IMR-90 (cell line): ENCODE measurements at regions not wholly inside any gene's neighbourhood (a gene's known extent, or its start where the extent isn't known, plus 50 kb on each side); places are given as distances from the start of the nearest gene placed in this dataset.

Source experiments
- ATAC-seq: fragments of 200-7000 bp; cut with Tn5 transposase; 2 replicates; pipeline ENCODE4 v1.9.1; 2020; ENCODE audit warnings: low read depth, mild to moderate bottlenecking, moderate library complexity
- BruUV-seq: library from RNA; stranded (reverse); fragments of 400-500 nt; replicated peaks from 2 replicates; lab custom pipeline; 2021; lab: Mats Ljungman, UMichigan
- CTCF ChIA-PET: fragments of 300-600 bp; formaldehyde crosslinking; extraction: SDS; loops from one replicate; lab custom pipeline; 2021; ENCODE audit warnings: antibody characterized with exemption; lab: Yijun Ruan, JAX
- POLR2A ChIA-PET: fragments of 300-600 bp; sonication (Branson Sonifier 250); formaldehyde crosslinking; loops from one replicate; lab custom pipeline; 2022; ENCODE audit warnings: antibody characterized with exemption; ENCODE audit not compliant: unreplicated experiment; lab: Charles Lee
- DNase-seq: peaks from one replicate; pipeline ENCODE4 v3.0.0; 2013
- H2AFZ ChIP-seq: replicated peaks from 2 replicates; pipeline ENCODE3; 2013; ENCODE audit warnings: low read length, mild to moderate bottlenecking; ENCODE audit not compliant: poor library complexity
- H2AK5ac ChIP-seq: 2 replicates; pipeline ENCODE4 v1.6.1; 2013; ENCODE audit warnings: low read depth, low read length, inconsistent platforms
- H2AK9ac ChIP-seq: replicated peaks from 2 replicates; pipeline ENCODE3; 2013; ENCODE audit warnings: mild to moderate bottlenecking, low read depth, low read length, moderate library complexity; ENCODE audit not compliant: poor library complexity
- H2BK120ac ChIP-seq: 2 replicates; pipeline ENCODE4 v1.6.1; 2013; ENCODE audit warnings: low read depth, low read length, inconsistent platforms
- H2BK15ac ChIP-seq: 3 replicates; pipeline ENCODE4 v1.6.1; 2013; ENCODE audit warnings: low read depth, low read length, inconsistent platforms
- H2BK20ac ChIP-seq: 2 replicates; pipeline ENCODE4 v1.6.1; 2013; ENCODE audit warnings: low read depth, mild to moderate bottlenecking, inconsistent platforms, low read length, moderate library complexity
- H2BK5ac ChIP-seq: 2 replicates; pipeline ENCODE4 v1.6.1; 2013; ENCODE audit warnings: mild to moderate bottlenecking, low read depth, low read length, inconsistent platforms; ENCODE audit not compliant: poor library complexity, severe bottlenecking
- H3K14ac ChIP-seq: replicated peaks from 2 replicates; pipeline ENCODE4 v1.6.1; 2013; ENCODE audit warnings: low read depth, low read length, inconsistent platforms
- H3K18ac ChIP-seq: 2 replicates; pipeline ENCODE4 v1.6.1; 2013; ENCODE audit warnings: low read depth, low read length, control low read depth
- H3K23ac ChIP-seq: 2 replicates; pipeline ENCODE4 v1.6.1; 2013; ENCODE audit warnings: low read depth, low read length, inconsistent platforms
- H3K27ac ChIP-seq: 2 replicates; pipeline ENCODE4 v1.5.1; 2013; ENCODE audit warnings: mild to moderate bottlenecking, control low read depth, low read length; ENCODE audit not compliant: insufficient read depth
- H3K27me3 ChIP-seq: 2 replicates; pipeline ENCODE4 v1.6.1; 2013; ENCODE audit warnings: low read length; ENCODE audit not compliant: control insufficient read depth, insufficient read depth
- H3K36me3 ChIP-seq: 2 replicates; pipeline ENCODE4 v1.6.1; 2013; ENCODE audit warnings: low read length, mixed read lengths; ENCODE audit not compliant: control insufficient read depth, insufficient read depth
- H3K4ac ChIP-seq: 2 replicates; pipeline ENCODE4 v1.6.1; 2013; ENCODE audit warnings: low read depth, low read length, inconsistent platforms
- H3K4me1 ChIP-seq: 2 replicates; pipeline ENCODE4 v1.6.1; 2013; ENCODE audit warnings: low read length, mixed read lengths; ENCODE audit not compliant: control insufficient read depth, insufficient read depth
- H3K4me2 ChIP-seq: 2 replicates; pipeline ENCODE4 v1.6.1; 2013; ENCODE audit warnings: low read depth, mild to moderate bottlenecking, control low read depth, low read length, moderate library complexity
- H3K4me3 ChIP-seq: 2 replicates; pipeline ENCODE4 v1.5.1; 2013; ENCODE audit warnings: low read depth, mild to moderate bottlenecking, control low read depth, low read length, moderate library complexity; ENCODE audit not compliant: insufficient read depth
- H3K56ac ChIP-seq: 2 replicates; pipeline ENCODE4 v1.6.1; 2013; ENCODE audit warnings: low read length, inconsistent platforms; ENCODE audit not compliant: insufficient read depth; ENCODE audit errors: extremely low read depth
- H3K79me1 ChIP-seq, 2 experiments: 2 replicates each; pipeline ENCODE4 v1.6.1; 2013; ENCODE audit warnings: low read length in 2 of 2, inconsistent platforms in 1 of 2, low read depth in 1 of 2
- H3K9ac ChIP-seq: 2 replicates; pipeline ENCODE4 v1.6.1; 2013; ENCODE audit warnings: low read depth, low read length, control low read depth
- H3K9me1 ChIP-seq: 2 replicates; pipeline ENCODE4 v1.6.1; 2013; ENCODE audit warnings: low read length, inconsistent platforms; ENCODE audit not compliant: insufficient read depth
- H3K9me3 ChIP-seq: 2 replicates; pipeline ENCODE4 v1.6.1; 2013; ENCODE audit warnings: low read length; ENCODE audit not compliant: control insufficient read depth, insufficient read depth
- H4K20me1 ChIP-seq: 2 replicates; pipeline ENCODE4 v1.6.1; 2013; ENCODE audit warnings: low read length, inconsistent platforms; ENCODE audit not compliant: insufficient read depth
- H4K5ac ChIP-seq: 2 replicates; pipeline ENCODE4 v1.6.1; 2013; ENCODE audit warnings: mild to moderate bottlenecking, low read depth, low read length, control low read depth
- H4K8ac ChIP-seq, 2 experiments: 2 replicates each; pipeline ENCODE4 v1.6.1; 2013; ENCODE audit warnings: low read depth in 2 of 2, low read length in 2 of 2, control low read depth in 1 of 2, inconsistent platforms in 1 of 2
- H4K91ac ChIP-seq: 2 replicates; pipeline ENCODE4 v1.6.1; 2013; ENCODE audit warnings: low read depth, low read length, inconsistent platforms; ENCODE audit not compliant: insufficient read depth
- BHLHE40 ChIP-seq: fragments of 150-350 bp; IDR thresholded peaks from 2 replicates; pipeline ENCODE4 v1.6.1; 2016; ENCODE audit warnings: mild to moderate bottlenecking, low read depth, low read length
- CEBPB ChIP-seq: IDR thresholded peaks from 2 replicates; pipeline ENCODE4 v1.6.1; 2012; ENCODE audit warnings: low read depth, low read length, improper control_type of control experiment
- CHD1 ChIP-seq: IDR thresholded peaks from 2 replicates; pipeline ENCODE4 v1.6.1; 2012; ENCODE audit warnings: low read depth, low read length, improper control_type of control experiment
- FOS ChIP-seq: fragments of 150-350 bp; IDR thresholded peaks from 2 replicates; pipeline ENCODE4 v1.6.1; 2016; ENCODE audit warnings: low read depth, low read length
- MAFK ChIP-seq: IDR thresholded peaks from 2 replicates; pipeline ENCODE4 v1.6.1; 2012; ENCODE audit warnings: low read depth, low read length, improper control_type of control experiment
- MAZ ChIP-seq: IDR thresholded peaks from 2 replicates; pipeline ENCODE4 v1.6.1; 2012; ENCODE audit warnings: low read depth, mild to moderate bottlenecking, low read length, improper control_type of control experiment, moderate library complexity, borderline replicate concordance
- MXI1 ChIP-seq: IDR thresholded peaks from 2 replicates; pipeline ENCODE4 v1.6.1; 2012; ENCODE audit warnings: low read depth, mild to moderate bottlenecking, low read length, moderate library complexity, borderline replicate concordance
- NFE2L2 ChIP-seq: fragments of 150-350 bp; IDR thresholded peaks from 2 replicates; pipeline ENCODE4 v1.6.1; 2016; ENCODE audit warnings: low read depth, mild to moderate bottlenecking, low read length
- POLR2A ChIP-seq: IDR thresholded peaks from 2 replicates; pipeline ENCODE4 v1.6.1; 2012; ENCODE audit warnings: mild to moderate bottlenecking, low read depth, low read length
- RAD21 ChIP-seq: IDR thresholded peaks from 2 replicates; pipeline ENCODE4 v1.6.1; 2012; ENCODE audit warnings: low read length, improper control_type of control experiment
- RCOR1 ChIP-seq: IDR thresholded peaks from 2 replicates; pipeline ENCODE4 v1.6.1; 2012; ENCODE audit warnings: mild to moderate bottlenecking, low read length, improper control_type of control experiment; ENCODE audit not compliant: insufficient replicate concordance
- RFX5 ChIP-seq: IDR thresholded peaks from 2 replicates; pipeline ENCODE4 v1.8.0; 2012; ENCODE audit warnings: low read depth, mild to moderate bottlenecking, low read length, moderate library complexity
- SMC3 ChIP-seq: fragments of 150-350 bp; IDR thresholded peaks from 2 replicates; pipeline ENCODE4 v1.6.1; 2016; ENCODE audit warnings: low read depth, mild to moderate bottlenecking, antibody characterized with exemption, low read length, moderate library complexity
- WGBS, 2 experiments: methylation state at CpG; one replicate each; pipeline versions ENCODE4 v1.1.5 to v1.1.7; 2013; ENCODE audit warnings: missing lambda C conversion rate in 2 of 2; ENCODE audit not compliant: insufficient read length in 1 of 2; ENCODE audit errors: extremely low coverage in 2 of 2; 5-methylcytosine and 5-hydroxymethylcytosine counted together
- dilution Hi-C: fragments of 300-500 bp; cut with HindIII; formaldehyde crosslinking; loops from one replicate; pipeline ENCODE4 v1.14.3; 2018; ENCODE audit warnings: low sequenced_read_pairs; ENCODE audit not compliant: unreplicated experiment
- in situ Hi-C: fragments of 300-500 bp; cut with MboI; formaldehyde crosslinking; loops from 3 replicates; pipeline ENCODE4 v1.14.3; 2019; ENCODE audit warnings: low sequenced_read_pairs, inconsistent platforms, mixed read lengths
- intact Hi-C: fragments of 100-400 bp; cut with micrococcal nuclease; formaldehyde crosslinking; loops from 2 replicates; pipeline ENCODE4 v1.10.0; 2022
- TF ChIP-seq, protein P1 (sequence below): fragments of 150-350 bp; IDR thresholded peaks from 2 replicates; pipeline ENCODE4 v1.6.1; 2016; ENCODE audit warnings: low read depth, mild to moderate bottlenecking, low read length, moderate library complexity, borderline replicate concordance
- TF ChIP-seq, protein P2 (sequence below): conservative IDR thresholded peaks from 2 replicates; pipeline ENCODE4 v1.5.1; 2012; ENCODE audit warnings: mild to moderate bottlenecking, low read depth, low read length, improper control_type of control experiment
- TF ChIP-seq, protein P3 (sequence below): fragments of 150-350 bp; IDR thresholded peaks from 2 replicates; pipeline ENCODE4 v1.6.1; 2017; ENCODE audit warnings: mild to moderate bottlenecking, antibody characterized with exemption, low read length, low read depth

DNA sequence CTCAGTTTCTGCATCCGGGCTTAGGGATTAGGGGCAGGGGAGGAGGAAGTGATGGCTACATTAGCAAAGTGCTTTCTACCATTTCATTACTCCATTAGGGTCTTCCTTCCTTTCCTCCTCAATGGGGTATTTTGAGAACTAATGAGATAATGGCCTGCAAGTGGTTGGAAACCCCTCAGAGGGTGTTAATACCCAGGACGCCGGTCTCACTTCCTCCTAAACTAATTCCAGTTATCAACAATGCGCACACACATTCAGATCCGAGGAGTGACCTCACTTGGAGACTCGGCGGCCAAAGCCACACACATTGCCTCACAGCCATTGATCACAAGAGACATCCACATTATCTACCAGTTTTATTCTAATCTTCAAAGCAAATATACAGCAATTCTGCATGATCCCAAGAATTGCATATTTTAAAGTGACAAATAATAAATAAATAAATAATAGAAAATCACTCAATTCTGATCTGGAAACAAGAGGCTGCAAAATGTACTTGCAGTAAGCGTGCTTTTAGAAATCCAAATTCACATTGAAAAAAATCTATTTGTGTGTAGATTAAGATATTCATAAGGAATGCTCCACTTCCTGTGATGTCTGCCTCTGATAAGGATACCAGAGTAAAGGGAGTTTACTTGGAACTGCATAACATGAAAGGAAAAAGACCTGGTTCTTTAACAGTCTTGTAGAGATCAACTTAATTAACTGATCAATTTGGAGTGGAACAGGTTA, 329.1 kb downstream of the FBXW7 start:
- in situ Hi-C loops (no loop called here), intact Hi-C loops (no loop called here), dilution Hi-C loops (no loop called here)
- no peak overlapping the region for H2BK5ac ChIP-seq
- CTCF ChIA-PET: no interaction called here
- H3K9ac ChIP-seq: no peak overlapping the region
- no peaks in the 10 kb centered on the region for H3K36me3 ChIP-seq
- DNase-seq (no peak), ATAC-seq (no peak)
- no peak overlapping the region for H3K4me3 ChIP-seq
- BruUV-seq: no TSS peak
- H3K23ac ChIP-seq: no peak overlapping the region
- H3K18ac ChIP-seq: no peak overlapping the region
- no peak overlapping the region for H3K56ac ChIP-seq
- no peaks in the 10 kb centered on the region for H3K9me1 ChIP-seq
- TF ChIP-seq RCOR1 (no peak), FOS (no peak), MAZ (no peak), CEBPB (no peak), SMC3 (no peak), MXI1 (no peak), MAFK (no peak), POLR2A (no peak), CHD1 (no peak), BHLHE40 (no peak), NFE2L2 (no peak), RAD21 (no peak), RFX5 (no peak)
- TF ChIP-seq, protein P1, sequence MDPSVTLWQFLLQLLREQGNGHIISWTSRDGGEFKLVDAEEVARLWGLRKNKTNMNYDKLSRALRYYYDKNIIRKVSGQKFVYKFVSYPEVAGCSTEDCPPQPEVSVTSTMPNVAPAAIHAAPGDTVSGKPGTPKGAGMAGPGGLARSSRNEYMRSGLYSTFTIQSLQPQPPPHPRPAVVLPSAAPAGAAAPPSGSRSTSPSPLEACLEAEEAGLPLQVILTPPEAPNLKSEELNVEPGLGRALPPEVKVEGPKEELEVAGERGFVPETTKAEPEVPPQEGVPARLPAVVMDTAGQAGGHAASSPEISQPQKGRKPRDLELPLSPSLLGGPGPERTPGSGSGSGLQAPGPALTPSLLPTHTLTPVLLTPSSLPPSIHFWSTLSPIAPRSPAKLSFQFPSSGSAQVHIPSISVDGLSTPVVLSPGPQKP: no peak
- TF ChIP-seq, protein P2, sequence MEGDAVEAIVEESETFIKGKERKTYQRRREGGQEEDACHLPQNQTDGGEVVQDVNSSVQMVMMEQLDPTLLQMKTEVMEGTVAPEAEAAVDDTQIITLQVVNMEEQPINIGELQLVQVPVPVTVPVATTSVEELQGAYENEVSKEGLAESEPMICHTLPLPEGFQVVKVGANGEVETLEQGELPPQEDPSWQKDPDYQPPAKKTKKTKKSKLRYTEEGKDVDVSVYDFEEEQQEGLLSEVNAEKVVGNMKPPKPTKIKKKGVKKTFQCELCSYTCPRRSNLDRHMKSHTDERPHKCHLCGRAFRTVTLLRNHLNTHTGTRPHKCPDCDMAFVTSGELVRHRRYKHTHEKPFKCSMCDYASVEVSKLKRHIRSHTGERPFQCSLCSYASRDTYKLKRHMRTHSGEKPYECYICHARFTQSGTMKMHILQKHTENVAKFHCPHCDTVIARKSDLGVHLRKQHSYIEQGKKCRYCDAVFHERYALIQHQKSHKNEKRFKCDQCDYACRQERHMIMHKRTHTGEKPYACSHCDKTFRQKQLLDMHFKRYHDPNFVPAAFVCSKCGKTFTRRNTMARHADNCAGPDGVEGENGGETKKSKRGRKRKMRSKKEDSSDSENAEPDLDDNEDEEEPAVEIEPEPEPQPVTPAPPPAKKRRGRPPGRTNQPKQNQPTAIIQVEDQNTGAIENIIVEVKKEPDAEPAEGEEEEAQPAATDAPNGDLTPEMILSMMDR: no peak
- TF ChIP-seq, protein P3, sequence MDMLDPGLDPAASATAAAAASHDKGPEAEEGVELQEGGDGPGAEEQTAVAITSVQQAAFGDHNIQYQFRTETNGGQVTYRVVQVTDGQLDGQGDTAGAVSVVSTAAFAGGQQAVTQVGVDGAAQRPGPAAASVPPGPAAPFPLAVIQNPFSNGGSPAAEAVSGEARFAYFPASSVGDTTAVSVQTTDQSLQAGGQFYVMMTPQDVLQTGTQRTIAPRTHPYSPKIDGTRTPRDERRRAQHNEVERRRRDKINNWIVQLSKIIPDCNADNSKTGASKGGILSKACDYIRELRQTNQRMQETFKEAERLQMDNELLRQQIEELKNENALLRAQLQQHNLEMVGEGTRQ: no peak
- no peak overlapping the region for H2AK9ac ChIP-seq
- no peak overlapping the region for H4K91ac ChIP-seq
- H3K27ac ChIP-seq: no peak overlapping the region
- H4K5ac ChIP-seq: no peak overlapping the region
- H2AFZ ChIP-seq: no peak overlapping the region
- no peak overlapping the region for H3K4me2 ChIP-seq
- no peak overlapping the region for H2BK15ac ChIP-seq
- H3K79me1 ChIP-seq: no peaks in the 10 kb centered on the region
- H4K20me1 ChIP-seq: no peaks in the 10 kb centered on the region
- POLR2A ChIA-PET: no interaction called here
- no peak overlapping the region for H4K8ac ChIP-seq
- H2BK20ac ChIP-seq: no peak overlapping the region
- H2BK120ac ChIP-seq: no peak overlapping the region
- no peaks in the 10 kb centered on the region for H3K4me1 ChIP-seq
- H3K14ac ChIP-seq: no peak overlapping the region
- H2AK5ac ChIP-seq: no peak overlapping the region
- WGBS, 2 experiments: no CpG with 5 or more reads among the region's 8 CpGs
- H3K27me3 ChIP-seq: peaks cover 31% of the 10 kb centered on the region
- no peaks in the 10 kb centered on the region for H3K9me3 ChIP-seq
- H3K4ac ChIP-seq: no peak overlapping the region
